Hepatocyte (in vitro differentiated cells): ENCODE measurements at regions not wholly inside any gene's neighbourhood (a gene's known extent, or its start where the extent isn't known, plus 50 kb on each side); places are given as distances from the start of the nearest gene placed in this dataset.

ENCODE experiments used
- CTCF ChIP-seq: fragments of 200-600 bp; sonication (generic); IDR thresholded peaks from 2 replicates; pipeline ENCODE4 v1.5.1; 2016; ENCODE audit warnings: antibody characterized with exemption, mild to moderate bottlenecking; ENCODE audit not compliant: poor library complexity
- EZH2 ChIP-seq: fragments of 200-600 bp; sonication (generic); IDR thresholded peaks from 2 replicates; pipeline ENCODE4 v1.6.1; 2016; ENCODE audit warnings: antibody characterized with exemption, mild to moderate bottlenecking, borderline replicate concordance

DNA sequence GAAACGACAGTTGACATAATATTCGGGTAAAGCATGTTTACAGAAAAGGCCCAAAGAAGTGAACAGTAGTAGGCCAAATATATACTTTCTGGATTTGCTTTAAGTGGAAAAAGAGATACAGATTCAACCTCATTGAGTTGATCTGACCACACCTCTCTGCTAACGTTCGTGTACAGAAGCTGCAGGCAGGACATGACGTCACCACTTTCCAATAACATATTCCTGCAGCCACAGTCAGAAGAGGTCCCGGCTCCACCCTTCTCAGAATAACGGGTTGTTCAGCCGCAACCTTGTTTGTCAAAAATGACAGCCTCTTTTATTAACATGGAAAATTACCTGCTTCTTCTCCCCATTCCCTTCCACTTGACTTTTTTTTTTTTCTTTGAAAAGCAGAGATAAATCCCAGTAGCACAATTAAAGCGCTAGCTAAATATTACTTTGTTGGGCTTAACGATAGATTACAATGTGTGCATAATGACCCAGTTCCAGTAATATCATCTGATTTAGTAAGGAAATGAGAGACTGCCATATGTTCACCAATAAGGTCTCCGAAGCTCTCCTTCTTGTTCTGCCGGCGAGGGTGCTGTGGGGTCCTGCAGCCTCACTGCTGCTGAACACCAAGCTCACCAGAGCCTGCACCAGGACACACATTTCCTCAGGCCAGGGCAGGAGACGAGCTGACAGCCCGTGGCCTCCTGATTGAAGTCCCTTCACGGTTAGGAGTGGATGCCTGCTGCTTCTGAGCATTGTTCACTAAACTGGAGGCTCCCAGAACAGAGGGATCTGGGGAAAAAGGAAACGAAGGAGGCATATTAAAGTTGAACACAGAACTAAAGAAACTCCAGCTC, 451.0 kb upstream of the SALL3 start:
- TF ChIP-seq CTCF (no peak), EZH2 (no peak)
